Breast epithelium (tissue), 3 donors: ENCODE measurements at regions not wholly inside any gene's neighbourhood (a gene's known extent, or its start where the extent isn't known, plus 50 kb on each side); places are given as distances from the start of the nearest gene placed in this dataset.

Experiments used
- CTCF ChIP-seq, 3 donors: fragments of 450-650 bp; IDR thresholded peaks; one replicate each; pipeline ENCODE4 v1.5.1; 2016 to 2017; ENCODE audit warnings: antibody characterized with exemption in 3 of 3, mild to moderate bottlenecking in 3 of 3, moderate library complexity in 3 of 3
- POLR2A ChIP-seq: fragments of 450-650 bp; IDR thresholded peaks from one replicate; pipeline ENCODE4 v1.6.1; 2016; ENCODE audit warnings: antibody characterized with exemption, mild to moderate bottlenecking, moderate library complexity

- TF ChIP-seq CTCF (IDR thresholded peaks at IDR 0.05) (no peak), POLR2A (no peak)
These were observed 517.2 kb downstream of the RBFOX1 start for GRCh38 chr16:7849841-7850240.
